SK-N-SH (cell line): ENCODE measurements at regions not wholly inside any gene's neighbourhood (a gene's known extent, or its start where the extent isn't known, plus 50 kb on each side); places are given as distances from the start of the nearest gene placed in this dataset.
A peak's percentile ranks its signal among the peaks of the same experiment; 100 is the strongest.

ENCODE experiments used
- CTCF ChIA-PET: fragments of 300-600, 350-600 bp; formaldehyde crosslinking; extraction: SDS; loops from one replicate; lab custom pipeline; 2021; lab: Yijun Ruan, JAX
- POLR2A ChIA-PET: fragments of 350-600 bp; sonication (Branson Sonifier 250); formaldehyde crosslinking; extraction: SDS; loops from one replicate; lab custom pipeline; 2020; ENCODE audit warnings: antibody characterized with exemption, inconsistent platforms; lab: Yijun Ruan, JAX
- DNase-seq: peaks from one replicate; pipeline ENCODE4 v3.0.0; 2012
- H2AFZ ChIP-seq: fragments of 200-600 bp; sonication (generic); 2 replicates; pipeline ENCODE4 v1.8.1; 2016; ENCODE audit warnings: antibody characterized with exemption, mild to moderate bottlenecking, low read depth
- H3F3A ChIP-seq: fragments of 200-600 bp; sonication (generic); replicated peaks from 2 replicates; pipeline ENCODE3; 2016; ENCODE audit warnings: antibody characterized with exemption, mild to moderate bottlenecking; ENCODE audit not compliant: insufficient read depth
- H3K27ac ChIP-seq, 2 experiments: fragments of 200-500 bp in 1 of 2; fragments of 200-600 bp in 1 of 2; sonication (Bioruptor generic) in 1 of 2; sonication (generic), shearing (Covaris generic) in 1 of 2; 2 replicates each; pipeline versions ENCODE4 v1.5.1 to v1.6.1; 2014 to 2016; ENCODE audit warnings: low read depth in 2 of 2, inconsistent platforms in 1 of 2, low read length in 1 of 2, mild to moderate bottlenecking in 1 of 2, mixed read lengths in 1 of 2
- H3K27me3 ChIP-seq: fragments of 200-600 bp; sonication (generic), shearing (Covaris generic); 2 replicates; pipeline ENCODE4 v1.6.1; 2016; ENCODE audit warnings: mixed run types; ENCODE audit not compliant: insufficient read depth
- H3K36me3 ChIP-seq, 2 experiments: fragments of 200-500 bp in 1 of 2; fragments of 200-600 bp in 1 of 2; sonication (Bioruptor generic) in 1 of 2; sonication (generic) in 1 of 2; replicated peaks in 1 of 2; 2 replicates each; pipeline versions ENCODE3 to v1.5.1; 2014 to 2016; ENCODE audit warnings: low read length in 1 of 2, mild to moderate bottlenecking in 1 of 2; ENCODE audit not compliant: insufficient read depth in 2 of 2, control insufficient read depth in 1 of 2
- H3K4me1 ChIP-seq, 2 experiments: fragments of 200-500 bp in 1 of 2; fragments of 200-600 bp in 1 of 2; sonication (Bioruptor generic) in 1 of 2; sonication (generic), shearing (Covaris generic) in 1 of 2; 2 replicates each; pipeline versions ENCODE4 v1.5.1 to v1.6.1; 2014 to 2016; ENCODE audit warnings: low read depth in 1 of 2, low read length in 1 of 2, mixed run types in 1 of 2; ENCODE audit not compliant: insufficient read depth in 2 of 2, control insufficient read depth in 1 of 2
- H3K4me2 ChIP-seq: fragments of 200-600 bp; sonication (generic), shearing (Covaris generic); 2 replicates; pipeline ENCODE4 v1.6.1; 2017; ENCODE audit warnings: mixed run types
- H3K4me3 ChIP-seq, 2 experiments: fragments of 200-500 bp in 1 of 2; fragments of 200-600 bp in 1 of 2; sonication (Bioruptor generic) in 1 of 2; sonication (generic), shearing (Covaris generic) in 1 of 2; 2 replicates each; pipeline versions ENCODE4 v1.5.1 to v1.8.1; 2014 to 2016; ENCODE audit warnings: low read depth in 2 of 2, inconsistent platforms in 1 of 2, low read length in 1 of 2, mild to moderate bottlenecking in 1 of 2, mixed read lengths in 1 of 2, moderate library complexity in 1 of 2
- H3K79me2 ChIP-seq: fragments of 200-600 bp; sonication (generic); 2 replicates; pipeline ENCODE4 v1.8.1; 2017; ENCODE audit warnings: mild to moderate bottlenecking; ENCODE audit not compliant: insufficient read depth
- H3K9ac ChIP-seq: fragments of 200-600 bp; sonication (generic); 2 replicates; pipeline ENCODE4 v1.6.1; 2017; ENCODE audit warnings: mixed run types
- H3K9me2 ChIP-seq: fragments of 200-600 bp; sonication (generic); 2 replicates; pipeline ENCODE4 v1.6.1; 2017; ENCODE audit warnings: mixed run types
- H3K9me3 ChIP-seq: fragments of 200-600 bp; sonication (generic); 2 replicates; pipeline ENCODE4 v1.6.1; 2017; ENCODE audit warnings: mixed run types, mild to moderate bottlenecking, moderate library complexity
- H4K20me1 ChIP-seq: fragments of 200-600 bp; sonication (generic); 2 replicates; pipeline ENCODE4 v1.6.1; 2017; ENCODE audit warnings: mild to moderate bottlenecking, mixed run types; ENCODE audit not compliant: insufficient read depth
- CTCF ChIP-seq: fragments of 200-600 bp; sonication (generic); IDR thresholded peaks from 2 replicates; pipeline ENCODE4 v1.6.1; 2017; ENCODE audit warnings: antibody characterized with exemption, mild to moderate bottlenecking, moderate library complexity
- ELF1 ChIP-seq: IDR thresholded peaks from 2 replicates; pipeline ENCODE4 v1.4.0; 2012
- FOSL2 ChIP-seq: IDR thresholded peaks from 2 replicates; pipeline ENCODE4 v1.4.0; 2012; ENCODE audit warnings: low read depth, mild to moderate bottlenecking, moderate library complexity, borderline replicate concordance
- FOXM1 ChIP-seq: IDR thresholded peaks from 2 replicates; pipeline ENCODE4 v1.4.0; 2012; ENCODE audit warnings: low read depth, mild to moderate bottlenecking
- GATA2 ChIP-seq: sonication (generic); formaldehyde crosslinking; IDR thresholded peaks from 2 replicates; pipeline ENCODE4 v1.5.0; 2020; ENCODE audit warnings: mild to moderate bottlenecking, missing genetic modification reagents
- JUND ChIP-seq: IDR thresholded peaks from 2 replicates; pipeline ENCODE4 v1.4.0; 2012
- POLR2AphosphoS5 ChIP-seq: IDR thresholded peaks from 2 replicates; pipeline ENCODE4 v1.6.1; 2012; ENCODE audit warnings: low read depth, low read length
- RAD21 ChIP-seq: IDR thresholded peaks from 2 replicates; pipeline ENCODE4 v1.6.1; 2012; ENCODE audit warnings: mild to moderate bottlenecking, low read length
- RXRA ChIP-seq: IDR thresholded peaks from 2 replicates; pipeline ENCODE4 v1.4.0; 2012; ENCODE audit warnings: low read depth, mild to moderate bottlenecking, borderline replicate concordance
- SMC3 ChIP-seq: IDR thresholded peaks from 2 replicates; pipeline ENCODE4 v1.6.1; 2012; ENCODE audit warnings: low read depth, low read length, improper control_type of control experiment
- ZBTB33 ChIP-seq: IDR thresholded peaks from 2 replicates; pipeline ENCODE4 v1.4.0; 2012; ENCODE audit warnings: low read depth, borderline replicate concordance
- WGBS: methylation state at CpG from one replicate; pipeline ENCODE4 v1.1.6; 2017; ENCODE audit warnings: low lambda C conversion rate; 5-methylcytosine and 5-hydroxymethylcytosine counted together

GRCh38 chr2:39515897-39516346, 78.8 kb upstream of the MAP4K3 start:
- TF ChIP-seq POLR2AphosphoS5 (no peak), GATA2 (CRISPR knock-in tag) (no peak), FOSL2 (no peak), SMC3 (no peak), CTCF (no peak), RXRA (no peak), ZBTB33 (no peak), JUND (no peak)
- H3K9me3 ChIP-seq, result no peaks in the 10 kb centered on the region
- DNase-seq, result no peak
- no peak overlapping the region for H3K9ac ChIP-seq
- no peaks in the 10 kb centered on the region for H3F3A ChIP-seq
- H3K9me2 ChIP-seq, result no peaks in the 10 kb centered on the region
- CTCF ChIA-PET, result interaction anchor here (0.8 to 2.8 kb wide), 11 partner anchors 8 to 398 kb away, joined by 3 to 8 read pairs (median 4); no protein-coding TSS in a partner anchor
- H3K4me3 ChIP-seq, result no peak overlapping the region
- 89% methylated on average over 6 of the region's 6 CpGs for WGBS
- POLR2A ChIA-PET, result no interaction called here
- H4K20me1 ChIP-seq, result no peaks in the 10 kb centered on the region
- no peak overlapping the region for H2AFZ ChIP-seq
- H3K4me2 ChIP-seq, result no peak overlapping the region
- H3K27me3 ChIP-seq, result no peaks in the 10 kb centered on the region
- no peaks in the 10 kb centered on the region for H3K36me3 ChIP-seq
- H3K79me2 ChIP-seq, result no peaks in the 10 kb centered on the region
- no peak overlapping the region for H3K27ac ChIP-seq
- H3K4me1 ChIP-seq, result peaks cover 17 to 30% of the 10 kb centered on the region in 2 experiments

- Histone ChIP-seq H3K27me3 (no peaks in the 10 kb centered on the region), H3K9ac (no peak overlapping the region), H3K36me3 (no peaks in the 10 kb centered on the region), H3K4me1 (peaks cover 12 to 30% of the 10 kb centered on the region in 2 experiments), H3K9me2 (no peaks in the 10 kb centered on the region), H3K9me3 (no peaks in the 10 kb centered on the region), H3K27ac (no peak overlapping the region), H2AFZ (peak overlapping the region; percentile 44; the same call in 1 of the 2 replicates), H3F3A (no peaks in the 10 kb centered on the region), H3K79me2 (no peaks in the 10 kb centered on the region), H4K20me1 (no peaks in the 10 kb centered on the region), H3K4me2 (no peak overlapping the region), H3K4me3 (no peak overlapping the region)
- TF ChIP-seq ELF1, result no peak
- no peak for TF ChIP-seq FOXM1
- TF ChIP-seq RAD21, result peak; percentile 49
- TF ChIP-seq CTCF, result peak; percentile 32; the same call in 1 of the 2 replicates
- WGBS, result 82% methylated on average over 8 of the region's 8 CpGs
- DNase-seq, result no peak
- POLR2A ChIA-PET, result no interaction called here
- CTCF ChIA-PET, result interaction anchor here (0.8 to 2.8 kb wide), 14 partner anchors 8 to 397 kb away, joined by 3 to 8 read pairs (median 4); no protein-coding TSS in a partner anchor
Measured at GRCh38 chr2:39516347-39517101, 79.4 kb upstream of the MAP4K3 start.
